DMS 273 treated with DMSO at 0.1 percent for 48 hours (cell line): ENCODE measurements at regions not wholly inside any gene's neighbourhood (a gene's known extent, or its start where the extent isn't known, plus 50 kb on each side); places are given as distances from the start of the nearest gene placed in this dataset.
"Not testable (repeated sequence)": the region's sequence is repeated elsewhere in the genome, so short reads cannot be mapped to it uniquely, and the experiment has no call there.

Source experiments
- DNase-seq: peaks from one replicate; lab custom pipeline; 2025; lab: John Stamatoyannopoulos, UW

GRCh38 chr14:85892251-85892650, 362.3 kb downstream of the FLRT2 start:
- DNase-seq, result no peak

GRCh38 chr14:85883966-85884365, 354.0 kb downstream of the FLRT2 start:
- no peak for DNase-seq

GRCh38 chr14:85883101-85883500, 353.2 kb downstream of the FLRT2 start:
- no peak for DNase-seq

- DNase-seq, result no peak
Measured at GRCh38 chr14:85881935-85882334, 352.0 kb downstream of the FLRT2 start.

GRCh38 chr14:85878874-85879273, 348.9 kb downstream of the FLRT2 start:
- DNase-seq, result no peak

GRCh38 chr14:85873006-85873405, 343.1 kb downstream of the FLRT2 start:
- no peak for DNase-seq

- no peak for DNase-seq
Measured at GRCh38 chr14:85867450-85867849, 337.5 kb downstream of the FLRT2 start.

- no peak for DNase-seq
Measured at GRCh38 chr14:85865701-85866100, 335.8 kb downstream of the FLRT2 start.

GRCh38 chr14:85858634-85859033, 328.7 kb downstream of the FLRT2 start:
- no peak for DNase-seq

GRCh38 chr14:85856430-85856829, 326.5 kb downstream of the FLRT2 start:
- no peak for DNase-seq

GRCh38 chr14:85853996-85854526, 324.1 kb downstream of the FLRT2 start:
- DNase-seq, result no peak

GRCh38 chr14:85852906-85853305, 323.0 kb downstream of the FLRT2 start:
- no peak for DNase-seq

GRCh38 chr14:85852123-85852522, 322.2 kb downstream of the FLRT2 start:
- not testable (repeated sequence) for DNase-seq

- DNase-seq, result not testable (repeated sequence)
Measured at GRCh38 chr14:85830549-85830948, 300.6 kb downstream of the FLRT2 start.

GRCh38 chr14:85829601-85830000, 299.7 kb downstream of the FLRT2 start:
- DNase-seq, result not testable (repeated sequence)

GRCh38 chr14:85824526-85824925, 294.6 kb downstream of the FLRT2 start:
- no peak for DNase-seq

- no peak for DNase-seq
Measured at GRCh38 chr14:85822236-85822635, 292.3 kb downstream of the FLRT2 start.

GRCh38 chr14:85817430-85817829, 287.5 kb downstream of the FLRT2 start:
- DNase-seq, result no peak

- DNase-seq, result no peak
Measured at GRCh38 chr14:85813040-85813439, 283.1 kb downstream of the FLRT2 start.

GRCh38 chr14:85811340-85811739, 281.4 kb downstream of the FLRT2 start:
- no peak for DNase-seq

GRCh38 chr14:85799668-85800067, 269.7 kb downstream of the FLRT2 start:
- DNase-seq, result no peak

GRCh38 chr14:85798856-85799255, 268.9 kb downstream of the FLRT2 start:
- DNase-seq, result no peak

GRCh38 chr14:85793533-85793932, 263.6 kb downstream of the FLRT2 start:
- no peak for DNase-seq

- no peak for DNase-seq
Measured at GRCh38 chr14:85789506-85789905, 259.6 kb downstream of the FLRT2 start.
